Mucosa of descending colon (tissue), 3 donors: ENCODE measurements at regions not wholly inside any gene's neighbourhood (a gene's known extent, or its start where the extent isn't known, plus 50 kb on each side); places are given as distances from the start of the nearest gene placed in this dataset.

Source experiments
- ATAC-seq: fragments of 200-7000 bp; cut with Tn5 transposase; one replicate; pipeline ENCODE4 v1.9.1; 2020; ENCODE audit warnings: mild to moderate bottlenecking, moderate library complexity
- DNase-seq, 3 donors: peaks; one replicate each; pipeline ENCODE4 v3.0.0-alpha.2; 2020
- H3K36me3 ChIP-seq: fragments of 200-600 bp; one replicate; pipeline ENCODE4 v1.8.0; 2021; ENCODE audit warnings: low read depth, mild to moderate bottlenecking
- H3K4me1 ChIP-seq: fragments of 200-600 bp; one replicate; pipeline ENCODE4 v1.8.0; 2021; ENCODE audit warnings: low read depth, mild to moderate bottlenecking
- H3K4me3 ChIP-seq: fragments of 200-600 bp; one replicate; pipeline ENCODE4 v1.8.0; 2021; ENCODE audit warnings: mild to moderate bottlenecking
- H3K9me3 ChIP-seq: fragments of 200-600 bp; one replicate; pipeline ENCODE4 v1.8.0; 2021; ENCODE audit warnings: mild to moderate bottlenecking
- intact Hi-C, 2 donors: fragments of 100-400 bp; cut with DNase I in 1 of 2; cut with micrococcal nuclease in 1 of 2; formaldehyde crosslinking; loops; one replicate each; pipeline versions ENCODE4 v1.11.0 to v1.11.1; 2022; cut with DNase I, micrococcal nuclease
- TF ChIP-seq, protein P1 (sequence below): fragments of 200-600 bp; IDR thresholded peaks from one replicate; pipeline ENCODE4 v1.8.0; 2022; ENCODE audit warnings: antibody characterized with exemption, mild to moderate bottlenecking
- donor health status: DM: no; HTN: no; CAD: no; lungs with moderate emphysema.
- donor health status: DM: no; HTN: no; CAD: no.
- donor health status: DM: no; HTN: yes; CAD: no.

DNA sequence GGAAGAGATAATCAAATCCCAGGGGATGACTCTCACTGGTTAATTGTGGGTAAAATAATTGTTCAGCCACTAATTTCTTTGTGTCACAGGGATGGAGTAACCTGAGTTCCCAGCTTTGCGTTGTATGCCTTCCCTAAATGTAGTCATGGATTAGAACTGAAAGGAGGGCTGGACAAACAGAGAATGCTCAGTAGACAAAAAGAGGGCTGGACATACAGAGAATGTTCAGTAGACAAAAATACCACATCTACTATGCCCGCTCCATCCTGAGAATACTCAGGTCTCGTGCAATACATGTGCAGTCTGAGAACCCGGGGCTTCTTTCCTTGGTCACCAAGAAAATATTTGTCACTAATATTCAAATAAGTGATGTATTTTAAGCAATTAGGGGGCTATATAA, 497.9 kb downstream of the EPHA4 start:
- Histone ChIP-seq H3K9me3 (no peaks in the 10 kb centered on the region), H3K36me3 (no peaks in the 10 kb centered on the region), H3K4me1 (no peaks in the 10 kb centered on the region), H3K4me3 (no peak overlapping the region)
- intact Hi-C loops, result no loop called here
- TF ChIP-seq, protein P1, sequence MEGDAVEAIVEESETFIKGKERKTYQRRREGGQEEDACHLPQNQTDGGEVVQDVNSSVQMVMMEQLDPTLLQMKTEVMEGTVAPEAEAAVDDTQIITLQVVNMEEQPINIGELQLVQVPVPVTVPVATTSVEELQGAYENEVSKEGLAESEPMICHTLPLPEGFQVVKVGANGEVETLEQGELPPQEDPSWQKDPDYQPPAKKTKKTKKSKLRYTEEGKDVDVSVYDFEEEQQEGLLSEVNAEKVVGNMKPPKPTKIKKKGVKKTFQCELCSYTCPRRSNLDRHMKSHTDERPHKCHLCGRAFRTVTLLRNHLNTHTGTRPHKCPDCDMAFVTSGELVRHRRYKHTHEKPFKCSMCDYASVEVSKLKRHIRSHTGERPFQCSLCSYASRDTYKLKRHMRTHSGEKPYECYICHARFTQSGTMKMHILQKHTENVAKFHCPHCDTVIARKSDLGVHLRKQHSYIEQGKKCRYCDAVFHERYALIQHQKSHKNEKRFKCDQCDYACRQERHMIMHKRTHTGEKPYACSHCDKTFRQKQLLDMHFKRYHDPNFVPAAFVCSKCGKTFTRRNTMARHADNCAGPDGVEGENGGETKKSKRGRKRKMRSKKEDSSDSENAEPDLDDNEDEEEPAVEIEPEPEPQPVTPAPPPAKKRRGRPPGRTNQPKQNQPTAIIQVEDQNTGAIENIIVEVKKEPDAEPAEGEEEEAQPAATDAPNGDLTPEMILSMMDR, result no peak
- DNase-seq (no peak), ATAC-seq (no peak)

DNA sequence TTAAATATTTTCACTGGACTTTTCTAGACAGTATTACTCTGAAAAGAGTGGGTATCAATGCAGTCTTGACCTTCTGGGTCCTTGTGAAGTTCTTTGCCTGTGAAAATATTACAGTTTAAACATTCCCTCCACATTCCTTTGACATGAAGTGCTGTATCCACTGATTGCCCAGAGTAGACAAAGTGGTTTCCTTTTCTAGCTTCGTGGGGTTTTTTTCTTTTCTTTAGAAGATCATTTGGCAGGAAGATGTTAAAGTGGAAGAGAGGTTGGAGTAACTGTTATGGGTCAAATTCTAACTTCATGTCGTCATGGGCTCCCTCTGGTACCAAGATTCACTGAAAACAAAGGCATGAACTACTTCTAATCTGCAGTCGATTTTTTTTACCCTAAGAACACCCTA, 496.9 kb downstream of the EPHA4 start:
- intact Hi-C loops, result no loop called here
- no peak for ATAC-seq
- no peak overlapping the region for H3K4me3 ChIP-seq
- no peaks in the 10 kb centered on the region for H3K4me1 ChIP-seq
- TF ChIP-seq, protein P1, result no peak
- H3K36me3 ChIP-seq, result no peaks in the 10 kb centered on the region
- DNase-seq, result no peak
- H3K9me3 ChIP-seq, result no peaks in the 10 kb centered on the region

DNA sequence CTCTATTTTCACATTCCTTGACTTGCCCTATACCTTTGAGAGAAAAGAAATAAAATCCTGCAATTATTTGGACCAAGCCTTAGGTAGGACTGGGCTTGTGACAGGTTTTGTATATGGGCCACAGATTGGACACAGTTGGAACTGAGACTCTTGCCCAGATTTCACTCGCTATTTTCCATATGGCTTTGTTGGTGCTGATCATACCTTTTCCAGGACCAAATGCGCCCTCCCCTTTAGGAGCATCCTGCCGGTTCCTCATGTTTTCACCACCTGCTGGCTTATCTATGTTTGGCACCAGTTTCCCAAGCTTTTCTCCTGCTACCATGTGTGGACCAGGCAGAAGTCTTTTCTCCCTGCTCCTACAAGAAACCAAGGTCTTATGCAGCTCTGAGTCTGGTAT, 494.9 kb downstream of the EPHA4 start:
- Histone ChIP-seq H3K4me1 (no peaks in the 10 kb centered on the region), H3K9me3 (no peaks in the 10 kb centered on the region), H3K36me3 (no peaks in the 10 kb centered on the region), H3K4me3 (no peak overlapping the region)
- TF ChIP-seq, protein P1, result no peak
- no peak for ATAC-seq
- intact Hi-C loops, result no loop called here
- no peak for DNase-seq

DNA sequence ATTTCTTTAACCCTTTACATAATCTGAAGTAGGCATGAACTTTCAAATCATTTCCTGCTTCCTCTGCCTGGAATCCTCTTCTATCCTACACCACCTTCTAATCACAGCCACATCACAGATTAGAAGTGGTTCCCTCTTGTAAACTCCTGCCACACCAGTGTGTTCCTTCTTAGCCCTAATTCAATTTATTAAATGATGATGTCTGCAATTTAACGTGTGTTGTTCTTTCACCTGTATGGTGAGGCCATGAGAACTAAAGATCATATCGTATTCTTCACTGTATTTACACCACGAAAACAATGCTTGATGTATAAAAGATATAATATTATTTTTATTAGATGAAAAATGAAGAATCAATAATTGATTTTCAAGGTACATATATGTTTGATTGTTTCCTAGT, 494.3 kb downstream of the EPHA4 start:
- ATAC-seq, result no peak
- no peak overlapping the region for H3K4me3 ChIP-seq
- intact Hi-C loops, result no loop called here

DNA sequence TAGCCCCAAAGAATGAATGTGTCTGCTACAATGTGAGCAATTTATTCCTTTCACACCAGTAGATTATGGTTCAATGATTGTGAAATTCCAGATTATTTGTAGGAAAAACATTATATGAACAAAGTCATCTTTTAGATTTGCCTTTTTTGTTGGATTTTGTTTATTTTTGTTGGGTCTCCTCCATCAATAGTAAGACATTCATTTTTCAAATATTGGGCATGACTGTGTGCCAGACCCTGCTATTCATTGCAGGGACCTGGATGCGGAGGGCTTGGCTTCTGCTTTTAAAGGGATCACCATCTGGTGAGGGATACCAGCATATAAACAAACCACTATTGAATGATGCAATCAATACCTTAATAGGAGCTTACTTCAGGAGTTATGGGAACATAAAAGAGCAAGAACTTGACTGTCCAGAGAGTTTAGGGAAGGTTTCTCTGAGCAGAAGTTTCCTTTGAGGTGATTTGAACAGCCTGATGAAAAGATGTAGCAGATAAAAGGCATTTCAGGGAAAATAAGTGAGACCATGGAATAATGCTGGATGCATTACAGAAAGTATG, 486.7 kb downstream of the EPHA4 start:
- H3K4me3 ChIP-seq, result no peak overlapping the region
- H3K36me3 ChIP-seq, result no peaks in the 10 kb centered on the region
- DNase-seq (no peak), ATAC-seq (no peak)
- no peaks in the 10 kb centered on the region for H3K9me3 ChIP-seq
- no peaks in the 10 kb centered on the region for H3K4me1 ChIP-seq
- intact Hi-C loops, result no loop called here
- TF ChIP-seq, protein P1, result no peak

More for the DNA sequence above, 494.3 kb downstream of the EPHA4 start:
- no peaks in the 10 kb centered on the region for H3K9me3 ChIP-seq
- no peaks in the 10 kb centered on the region for H3K4me1 ChIP-seq
- DNase-seq, result no peak
- no peaks in the 10 kb centered on the region for H3K36me3 ChIP-seq
- TF ChIP-seq, protein P1, result no peak

DNA sequence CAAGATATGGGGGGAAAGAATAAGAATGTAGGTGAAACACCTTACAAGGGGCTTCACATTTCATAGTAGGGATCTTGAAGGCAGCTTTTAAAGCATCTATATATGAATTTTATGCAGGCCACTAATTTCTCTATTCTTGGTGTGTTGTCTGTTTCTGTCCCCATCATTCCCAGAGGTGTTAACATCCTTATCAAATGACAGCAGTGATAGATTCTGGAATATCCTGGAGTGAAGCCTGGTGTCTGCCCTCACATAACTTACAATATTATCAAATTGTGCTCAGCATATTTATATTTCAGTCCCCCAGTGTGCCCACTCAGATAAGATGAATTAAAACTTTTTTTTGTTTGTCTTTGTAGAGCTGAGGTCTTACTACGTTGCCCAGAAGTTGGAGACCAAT, 486.2 kb downstream of the EPHA4 start:
- H3K36me3 ChIP-seq, result no peaks in the 10 kb centered on the region
- TF ChIP-seq, protein P1, result no peak
- intact Hi-C loops, result no loop called here
- ATAC-seq (no peak), DNase-seq (no peak)
- no peaks in the 10 kb centered on the region for H3K9me3 ChIP-seq
- no peak overlapping the region for H3K4me3 ChIP-seq
- no peaks in the 10 kb centered on the region for H3K4me1 ChIP-seq
